Cardiac fibroblast (primary cell): ENCODE measurements at regions not wholly inside any gene's neighbourhood (a gene's known extent, or its start where the extent isn't known, plus 50 kb on each side); places are given as distances from the start of the nearest gene placed in this dataset.

Source experiments
- DNase-seq, 2 donors: peaks; one replicate each; pipeline versions ENCODE4 v3.0.0 to v3.0.0-alpha.2; 2010; ENCODE audit warnings: low read depth in 2 of 2
- H3K4me3 ChIP-seq, 2 donors: replicated peaks in 1 of 2; 1 replicate in 1 of 2; 2 replicates in 1 of 2; pipeline ENCODE4 v1.5.1; 2011; ENCODE audit warnings: low read depth in 2 of 2, low read length in 2 of 2, mild to moderate bottlenecking in 2 of 2, moderate library complexity in 1 of 2
- TF ChIP-seq, protein P1 (sequence below): IDR thresholded peaks from one replicate; pipeline ENCODE4 v1.5.1; 2011; ENCODE audit warnings: low read depth, mild to moderate bottlenecking, low read length, inconsistent platforms

- DNase-seq, result no peak
- TF ChIP-seq, protein P1, sequence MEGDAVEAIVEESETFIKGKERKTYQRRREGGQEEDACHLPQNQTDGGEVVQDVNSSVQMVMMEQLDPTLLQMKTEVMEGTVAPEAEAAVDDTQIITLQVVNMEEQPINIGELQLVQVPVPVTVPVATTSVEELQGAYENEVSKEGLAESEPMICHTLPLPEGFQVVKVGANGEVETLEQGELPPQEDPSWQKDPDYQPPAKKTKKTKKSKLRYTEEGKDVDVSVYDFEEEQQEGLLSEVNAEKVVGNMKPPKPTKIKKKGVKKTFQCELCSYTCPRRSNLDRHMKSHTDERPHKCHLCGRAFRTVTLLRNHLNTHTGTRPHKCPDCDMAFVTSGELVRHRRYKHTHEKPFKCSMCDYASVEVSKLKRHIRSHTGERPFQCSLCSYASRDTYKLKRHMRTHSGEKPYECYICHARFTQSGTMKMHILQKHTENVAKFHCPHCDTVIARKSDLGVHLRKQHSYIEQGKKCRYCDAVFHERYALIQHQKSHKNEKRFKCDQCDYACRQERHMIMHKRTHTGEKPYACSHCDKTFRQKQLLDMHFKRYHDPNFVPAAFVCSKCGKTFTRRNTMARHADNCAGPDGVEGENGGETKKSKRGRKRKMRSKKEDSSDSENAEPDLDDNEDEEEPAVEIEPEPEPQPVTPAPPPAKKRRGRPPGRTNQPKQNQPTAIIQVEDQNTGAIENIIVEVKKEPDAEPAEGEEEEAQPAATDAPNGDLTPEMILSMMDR, result no peak
- H3K4me3 ChIP-seq, result no peak overlapping the region
Measured at GRCh38 chr2:134080386-134081089, 173.3 kb upstream of the MGAT5 start.

- no peak for DNase-seq
- H3K4me3 ChIP-seq, result no peak overlapping the region
- TF ChIP-seq, protein P1, result no peak
Measured at GRCh38 chr2:134081238-134081938, 172.5 kb upstream of the MGAT5 start.

- TF ChIP-seq, protein P1, result no peak
- DNase-seq, result no peak
Measured at GRCh38 chr2:134083548-134083947, 170.3 kb upstream of the MGAT5 start.

DNA sequence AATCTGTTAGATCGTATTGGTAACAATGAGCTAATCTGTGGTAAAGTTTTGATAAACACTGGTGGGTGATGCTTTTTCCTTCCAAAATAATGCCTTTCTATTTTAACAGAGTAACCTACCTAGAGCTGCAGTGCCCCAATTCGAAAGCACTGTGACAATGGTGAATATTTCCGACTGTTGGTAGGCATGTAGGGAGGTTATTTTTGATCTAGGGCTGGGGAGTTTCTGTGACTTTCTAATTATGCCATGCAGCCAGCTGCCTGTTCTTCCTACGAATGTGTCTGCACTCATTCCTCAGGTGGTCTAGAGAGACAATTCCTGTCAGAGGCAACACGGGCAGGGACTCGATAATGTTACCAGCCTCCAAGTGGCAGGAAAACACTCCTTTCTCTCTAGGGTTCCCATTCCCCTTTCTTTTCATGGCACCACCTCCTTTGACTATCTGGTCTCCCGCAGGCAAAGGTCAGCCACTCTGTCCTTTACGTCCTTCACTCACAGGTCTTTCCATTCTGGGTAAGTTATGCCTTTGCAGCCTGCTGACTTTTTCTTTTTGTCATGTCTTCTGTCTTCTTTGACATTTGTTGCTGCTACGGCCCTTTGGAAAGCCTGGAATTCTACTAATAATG is 167.2 kb upstream of the MGAT5 start:
- H3K4me3 ChIP-seq, result no peak overlapping the region
- no peak for DNase-seq
- TF ChIP-seq, protein P1, result no peak

More at GRCh38 chr2:134083548-134083947, 170.3 kb upstream of the MGAT5 start:
- no peak overlapping the region for H3K4me3 ChIP-seq

GRCh38 chr2:134087371-134087921 is 166.4 kb upstream of the MGAT5 start:
- H3K4me3 ChIP-seq, result no peak overlapping the region
- DNase-seq, result no peak
- TF ChIP-seq, protein P1, result no peak

DNA sequence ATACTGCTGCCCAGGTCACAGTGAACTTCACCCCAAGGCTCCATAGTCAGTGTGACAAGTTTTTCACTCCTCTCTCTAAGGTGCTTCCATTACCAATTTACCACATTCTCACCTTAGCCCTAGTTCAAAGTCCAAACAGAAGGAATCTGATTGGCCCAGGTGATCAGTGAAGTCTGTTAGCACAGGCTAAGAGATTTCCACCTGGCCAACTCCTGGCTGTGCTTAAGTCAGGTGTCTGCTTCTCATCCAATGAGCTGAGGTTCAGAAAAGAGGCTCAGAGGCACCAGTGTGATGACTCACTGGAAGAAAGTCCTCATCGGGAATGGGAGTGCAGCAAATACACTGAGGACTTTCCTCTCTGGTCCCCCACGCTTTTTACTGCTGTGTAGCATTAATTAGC is 164.4 kb upstream of the MGAT5 start:
- no peak overlapping the region for H3K4me3 ChIP-seq
- DNase-seq, result no peak
- TF ChIP-seq, protein P1, result no peak
